NAMALWA (cell line): ENCODE measurements at regions not wholly inside any gene's neighbourhood (a gene's known extent, or its start where the extent isn't known, plus 50 kb on each side); places are given as distances from the start of the nearest gene placed in this dataset.
"Not testable (repeated sequence)": the region's sequence is repeated elsewhere in the genome, so short reads cannot be mapped to it uniquely, and the experiment has no call there.

Experiments
- DNase-seq: peaks from one replicate; pipeline ENCODE4 v3.0.0-alpha.2; 2015; ENCODE audit warnings: low spot score

GRCh38 chr11:90757849-90758494, 535.1 kb upstream of the CHORDC1 start:
- DNase-seq: no peak

GRCh38 chr11:90756617-90757016, 533.8 kb upstream of the CHORDC1 start:
- no peak for DNase-seq

- no peak for DNase-seq
Observed at GRCh38 chr11:90753546-90753945, 530.7 kb upstream of the CHORDC1 start.

GRCh38 chr11:90747057-90747456, 524.2 kb upstream of the CHORDC1 start:
- DNase-seq: no peak

- DNase-seq: no peak
Observed at GRCh38 chr11:90744169-90744568, 521.3 kb upstream of the CHORDC1 start.

GRCh38 chr11:90738799-90739198, 516.0 kb upstream of the CHORDC1 start:
- DNase-seq: no peak

- no peak for DNase-seq
Observed at GRCh38 chr11:90737444-90738050, 514.7 kb upstream of the CHORDC1 start.

GRCh38 chr11:90732486-90732885, 509.6 kb upstream of the CHORDC1 start:
- no peak for DNase-seq

GRCh38 chr11:90723475-90723874, 500.6 kb upstream of the CHORDC1 start:
- DNase-seq: no peak

GRCh38 chr11:90722552-90723190, 499.8 kb upstream of the CHORDC1 start:
- DNase-seq: no peak

GRCh38 chr11:90717522-90717921, 494.7 kb upstream of the CHORDC1 start:
- no peak for DNase-seq

- no peak for DNase-seq
Observed at GRCh38 chr11:90705661-90706060, 482.8 kb upstream of the CHORDC1 start.

GRCh38 chr11:90704510-90704909, 481.7 kb upstream of the CHORDC1 start:
- no peak for DNase-seq

- DNase-seq: no peak
Observed at GRCh38 chr11:90701716-90702115, 478.9 kb upstream of the CHORDC1 start.

- DNase-seq: no peak
Observed at GRCh38 chr11:90700789-90701439, 478.1 kb upstream of the CHORDC1 start.

GRCh38 chr11:90699791-90700400, 477.0 kb upstream of the CHORDC1 start:
- no peak for DNase-seq

GRCh38 chr11:90698238-90698637, 475.4 kb upstream of the CHORDC1 start:
- DNase-seq: no peak

- DNase-seq: not testable (repeated sequence)
Observed at GRCh38 chr11:90675496-90675895, 452.6 kb upstream of the CHORDC1 start.

GRCh38 chr11:90669094-90669493, 446.2 kb upstream of the CHORDC1 start:
- no peak for DNase-seq

GRCh38 chr11:90668502-90668901, 445.7 kb upstream of the CHORDC1 start:
- no peak for DNase-seq

GRCh38 chr11:90661233-90661632, 438.4 kb upstream of the CHORDC1 start:
- DNase-seq: no peak

GRCh38 chr11:90656171-90656570, 433.3 kb upstream of the CHORDC1 start:
- no peak for DNase-seq

GRCh38 chr11:90650153-90650552, 427.3 kb upstream of the CHORDC1 start:
- DNase-seq: no peak
